Heart right ventricle (tissue), 16 donors: ENCODE measurements at regions not wholly inside any gene's neighbourhood (a gene's known extent, or its start where the extent isn't known, plus 50 kb on each side); places are given as distances from the start of the nearest gene placed in this dataset.

ENCODE experiments used
- ATAC-seq, 8 donors: fragments of 200-7000 bp; cut with Tn5 transposase; one replicate each; pipeline ENCODE4 v1.9.1; 2020; ENCODE audit warnings: mild to moderate bottlenecking in 8 of 8, moderate library complexity in 8 of 8, moderate number of reproducible peaks in 1 of 8
- DNase-seq, 2 donors: peaks; one replicate each; pipeline ENCODE4 v3.0.0-alpha.2; 2020
- H3K27ac ChIP-seq, 10 donors: fragments of 200-600 bp; sonication (generic) in 2 of 10; one replicate each; pipeline versions ENCODE4 v1.5.0 to v1.8.0; 2020 to 2022; ENCODE audit warnings: mild to moderate bottlenecking in 3 of 10
- H3K27me3 ChIP-seq, 7 donors: fragments of 200-600 bp; one replicate each; pipeline ENCODE4 v1.8.0; 2021 to 2022; ENCODE audit warnings: mild to moderate bottlenecking in 2 of 7
- H3K36me3 ChIP-seq, 9 donors: fragments of 200-600 bp; sonication (generic) in 1 of 9; one replicate each; pipeline versions ENCODE4 v1.5.0 to v1.8.0; 2020 to 2022; ENCODE audit warnings: mild to moderate bottlenecking in 2 of 9
- H3K4me1 ChIP-seq, 9 donors: fragments of 200-600 bp; sonication (generic) in 1 of 9; one replicate each; pipeline versions ENCODE4 v1.5.0 to v1.8.0; 2020 to 2022; ENCODE audit warnings: mild to moderate bottlenecking in 4 of 9
- H3K4me3 ChIP-seq, 10 donors: fragments of 200-600 bp; sonication (generic) in 2 of 10; one replicate each; pipeline versions ENCODE4 v1.5.0 to v1.8.0; 2020 to 2022; ENCODE audit warnings: mild to moderate bottlenecking in 7 of 10, moderate library complexity in 2 of 10
- H3K9me3 ChIP-seq, 11 donors: fragments of 200-600 bp in 10 of 11; sonication (generic) in 2 of 11; one replicate each; pipeline versions ENCODE4 v1.5.0 to v1.8.0; 2013 to 2022; ENCODE audit warnings: mild to moderate bottlenecking in 2 of 11, control low read depth in 1 of 11, moderate library complexity in 1 of 11
- WGBS, 2 donors: extraction: QIAGEN DNeasy Blood & Tissue Kit; methylation state at CpG; one replicate each; pipeline ENCODE4 v1.1.7; 2013; ENCODE audit warnings: inconsistent platforms in 1 of 2; 5-methylcytosine and 5-hydroxymethylcytosine counted together
- intact Hi-C, 10 donors: fragments of 100-400 bp; cut with DNase I; formaldehyde crosslinking; loops; one replicate each; pipeline versions ENCODE4 v1.11.1 to v1.14.2; 2022
- TF ChIP-seq, protein P1 (sequence below), 9 donors: fragments of 200-600 bp; sonication (generic) in 2 of 9; IDR thresholded peaks; one replicate each; pipeline versions ENCODE4 v1.5.0 to v1.8.0; 2021 to 2022; ENCODE audit warnings: antibody characterized with exemption in 9 of 9, mild to moderate bottlenecking in 5 of 9, moderate library complexity in 1 of 9
- donor health status: Arrhythmogenic right ventricular cardiomyopathy.
- donor health status: ischemic (EF 13 %, LVEDD 7.1; RV severe dilation, severe dysfunction).
- donor health status: healthy with polysubstance abuse.
- donor health status: DM: no; HTN: yes; CAD: no.
- donor health status: DM: no; HTN: no; CAD: no.
- donor health status: ischemic (EF 25% LVEDD 6.9; RV normal size, moderate dysfunction).
- donor health status: ischemic (EF 25% LVEDD 5.7; RV mildly dilated, moderate dysfunction).
- donor health status: healthy.
- donor health status: DM: yes; HTN: yes; CAD: no.
- donor health status: Ischemic cardiomyopathy.
- donor health status: ischemic (EF 35%, LVEDD 5.7; RV mildly dilated, moderate dysfunction).
- donor health status: nonischemic (EF 11% LVEDD 7.7; RV severe dilation, severe dysfunction).
- donor health status: DM: yes; HTN: yes; CAD: no.
- donor health status: PGD.
- donor health status: ischemic (EF 29% LVEDD 5.4; RV normal size, mild dysfunction).
- donor health status: nonischemic (EF 23%, LVEDD 6.1; RV moderate dilation, normal function).

DNA sequence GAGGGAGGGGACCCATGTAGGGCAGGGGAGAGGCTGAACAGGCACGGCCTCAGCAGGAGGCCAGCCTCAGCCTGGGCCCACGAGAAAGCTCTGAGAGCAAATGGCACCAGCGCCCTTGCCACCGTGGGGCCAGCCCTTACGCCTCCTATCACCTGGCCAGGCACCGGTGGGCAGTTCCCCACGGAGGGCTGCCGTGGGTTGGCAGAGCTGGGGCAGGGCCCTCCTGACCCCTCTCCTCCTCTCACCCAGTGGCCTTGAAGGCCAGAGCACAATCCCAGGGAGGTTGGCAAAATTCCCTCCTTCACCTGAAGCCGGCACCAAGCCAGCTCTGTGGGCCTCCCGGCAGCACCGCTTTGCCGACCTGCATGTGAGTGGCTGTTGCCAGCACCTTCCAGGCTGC, 53.1 kb upstream of the ENPP7 start:
- peaks cover 0 to 21% (median 8%) of the 10 kb centered on the region in 11 donors for H3K9me3 ChIP-seq
- no peaks in the 10 kb centered on the region for H3K4me1 ChIP-seq
- no peak overlapping the region for H3K27ac ChIP-seq
- no peak for DNase-seq
- no peak overlapping the region for H3K4me3 ChIP-seq
- ATAC-seq = no peak
- intact Hi-C loops = no loop called here
- H3K36me3 ChIP-seq = no peaks in the 10 kb centered on the region
- peaks cover 0 to 57% (median 41%) of the 10 kb centered on the region in 7 donors for H3K27me3 ChIP-seq
- TF ChIP-seq, protein P1, sequence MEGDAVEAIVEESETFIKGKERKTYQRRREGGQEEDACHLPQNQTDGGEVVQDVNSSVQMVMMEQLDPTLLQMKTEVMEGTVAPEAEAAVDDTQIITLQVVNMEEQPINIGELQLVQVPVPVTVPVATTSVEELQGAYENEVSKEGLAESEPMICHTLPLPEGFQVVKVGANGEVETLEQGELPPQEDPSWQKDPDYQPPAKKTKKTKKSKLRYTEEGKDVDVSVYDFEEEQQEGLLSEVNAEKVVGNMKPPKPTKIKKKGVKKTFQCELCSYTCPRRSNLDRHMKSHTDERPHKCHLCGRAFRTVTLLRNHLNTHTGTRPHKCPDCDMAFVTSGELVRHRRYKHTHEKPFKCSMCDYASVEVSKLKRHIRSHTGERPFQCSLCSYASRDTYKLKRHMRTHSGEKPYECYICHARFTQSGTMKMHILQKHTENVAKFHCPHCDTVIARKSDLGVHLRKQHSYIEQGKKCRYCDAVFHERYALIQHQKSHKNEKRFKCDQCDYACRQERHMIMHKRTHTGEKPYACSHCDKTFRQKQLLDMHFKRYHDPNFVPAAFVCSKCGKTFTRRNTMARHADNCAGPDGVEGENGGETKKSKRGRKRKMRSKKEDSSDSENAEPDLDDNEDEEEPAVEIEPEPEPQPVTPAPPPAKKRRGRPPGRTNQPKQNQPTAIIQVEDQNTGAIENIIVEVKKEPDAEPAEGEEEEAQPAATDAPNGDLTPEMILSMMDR (IDR thresholded peaks at IDR 0.05) = no peak
- 67 to 76% methylated on average over 12 of the region's 12 CpGs for WGBS, 2 donors

DNA sequence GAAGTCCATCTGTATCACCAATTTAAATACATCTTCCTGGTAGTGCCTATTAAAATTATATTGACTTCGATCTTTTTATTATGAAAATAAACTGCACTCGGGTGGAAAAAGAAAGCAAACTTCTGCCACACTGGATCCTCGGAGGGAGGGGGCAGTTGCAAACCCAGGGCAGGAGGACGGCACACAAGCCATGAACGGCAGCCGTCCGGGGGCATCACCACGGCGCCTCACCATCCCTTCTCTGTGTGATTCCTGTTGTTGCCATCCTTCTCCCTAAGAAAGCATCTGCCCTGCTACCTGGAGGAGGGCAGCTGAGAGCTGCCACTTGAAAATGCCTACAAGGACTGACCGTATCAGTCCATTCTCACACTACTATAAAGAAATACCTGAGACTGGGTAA, 53.9 kb upstream of the ENPP7 start:
- WGBS, 2 donors = 86 to 90% methylated on average over 10 of the region's 10 CpGs

DNA sequence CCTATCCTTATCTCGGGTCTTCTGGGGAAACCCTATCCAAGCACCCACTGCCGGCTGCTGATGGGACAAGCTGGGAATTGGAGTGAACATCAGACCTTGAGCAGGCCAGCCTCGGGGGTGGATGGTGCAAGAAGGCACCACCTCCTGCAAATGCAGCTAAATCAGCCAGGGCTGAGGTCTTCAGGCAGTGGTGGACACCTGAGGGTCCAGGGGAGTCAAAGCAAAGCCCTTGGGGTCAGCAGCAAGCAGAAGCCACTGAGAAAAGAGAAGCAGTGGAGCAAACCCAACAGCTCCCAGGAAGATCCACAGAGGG, 55.4 kb upstream of the ENPP7 start:
- Histone ChIP-seq H3K27ac (no peak overlapping the region), H3K4me3 (no peak overlapping the region), H3K27me3 (peaks cover 0 to 54% (median 37%) of the 10 kb centered on the region in 7 donors), H3K9me3 (peaks cover 0 to 25% (median 8%) of the 10 kb centered on the region in 11 donors), H3K36me3 (no peaks in the 10 kb centered on the region), H3K4me1 (no peaks in the 10 kb centered on the region)
- no peak for ATAC-seq
- intact Hi-C loops = no loop called here
- 72 to 80% methylated on average over 3 of the region's 3 CpGs for WGBS, 2 donors
- DNase-seq = no peak
- TF ChIP-seq, protein P1 (IDR thresholded peaks at IDR 0.05) = no peak

More for the DNA sequence above, 53.9 kb upstream of the ENPP7 start:
- Histone ChIP-seq H3K9me3 (peaks cover 0 to 25% (median 8%) of the 10 kb centered on the region in 11 donors), H3K4me1 (no peaks in the 10 kb centered on the region), H3K27me3 (peaks cover 0 to 54% (median 38%) of the 10 kb centered on the region in 7 donors), H3K27ac (no peak overlapping the region), H3K4me3 (no peak overlapping the region), H3K36me3 (no peaks in the 10 kb centered on the region)
- intact Hi-C loops = no loop called here
- DNase-seq = no peak
- no peak for ATAC-seq
- TF ChIP-seq, protein P1 (IDR thresholded peaks at IDR 0.05) = no peak

DNA sequence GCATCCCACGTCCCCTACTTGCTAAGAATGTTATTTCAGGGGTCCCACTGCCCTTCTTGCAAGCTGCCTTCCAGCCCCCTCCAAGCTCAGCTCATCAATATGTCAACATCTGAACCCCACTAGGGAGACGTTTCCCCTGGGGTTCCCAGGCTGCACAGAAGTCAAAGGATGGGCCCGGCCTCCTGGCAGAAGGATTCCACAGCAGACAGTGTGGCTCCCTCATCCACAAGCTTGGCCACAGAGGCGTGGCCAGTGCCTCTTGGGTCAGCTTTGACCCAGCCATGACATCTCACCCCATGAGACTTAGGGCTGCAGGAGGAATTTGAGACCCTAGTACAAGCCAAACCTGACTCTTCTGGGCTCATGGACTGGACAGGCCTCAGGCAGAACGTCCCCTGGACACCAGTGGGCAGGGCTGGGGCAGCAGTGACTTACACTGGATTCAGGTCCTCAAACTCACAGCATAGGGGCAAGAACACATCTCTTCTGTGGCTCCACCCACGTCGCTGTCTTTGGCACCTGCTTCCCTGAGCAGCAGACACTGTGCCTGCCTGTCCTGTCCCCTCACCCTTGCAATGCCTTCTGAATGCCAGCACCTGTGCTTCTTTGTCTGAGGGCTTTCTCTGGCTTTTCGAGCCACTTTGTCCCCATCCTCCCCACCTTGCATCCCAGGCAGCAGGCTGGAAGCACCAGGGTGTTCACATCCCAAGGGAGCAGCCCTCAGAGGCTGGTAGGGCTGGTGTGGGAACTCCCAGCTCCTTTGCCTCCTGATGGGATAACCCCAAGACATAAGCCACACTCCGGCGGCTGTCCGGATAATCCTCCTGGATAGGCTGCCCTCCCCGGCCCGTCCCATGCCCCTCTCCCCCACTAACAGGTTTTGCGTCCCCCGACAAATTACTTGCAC, 56.0 kb upstream of the ENPP7 start:
- DNase-seq = no peak
- TF ChIP-seq, protein P1 (IDR thresholded peaks at IDR 0.05) = no peak
- intact Hi-C loops = no loop called here

More for the DNA sequence above, 56.0 kb upstream of the ENPP7 start:
- ATAC-seq = peak in 1 of 8 donors; percentile 43
- Histone ChIP-seq H3K9me3 (peaks cover 0 to 25% (median 8%) of the 10 kb centered on the region in 11 donors), H3K27me3 (peaks cover 0 to 54% (median 41%) of the 10 kb centered on the region in 7 donors), H3K27ac (no peak overlapping the region), H3K4me3 (no peak overlapping the region), H3K4me1 (no peaks in the 10 kb centered on the region), H3K36me3 (no peaks in the 10 kb centered on the region)
- 77 to 84% methylated on average over 15 of the region's 15 CpGs for WGBS, 2 donors
